Activated CD4-positive, alpha-beta T cell treated with anti-CD3 and anti-CD28 coated beads, Interleukin-2, amount 10 ng/mL, durations not matched to agents 7 days and 5 days (primary cell): ENCODE measurements at regions not wholly inside any gene's neighbourhood (a gene's known extent, or its start where the extent isn't known, plus 50 kb on each side); places are given as distances from the start of the nearest gene placed in this dataset.

ENCODE experiments used
- CTCF ChIA-PET: fragments of 350-600 bp; sonication (Branson Sonifier 250); formaldehyde crosslinking; loops from one replicate; lab custom pipeline; 2021; ENCODE audit warnings: antibody characterized with exemption; lab: Charles Lee
- POLR2A ChIA-PET: fragments of 350-600 bp; sonication (Branson Sonifier 250); formaldehyde crosslinking; loops from one replicate; lab custom pipeline; 2021; ENCODE audit warnings: antibody characterized with exemption; lab: Charles Lee
- DNase-seq: peaks from one replicate; pipeline ENCODE4 v3.0.0-alpha.2; 2020
- H3K27ac Mint-ChIP-seq: one replicate; pipeline ENCODE4 v1.8.0; 2021; ENCODE audit warnings: mild to moderate bottlenecking, moderate library complexity, mixed read lengths
- H3K27me3 Mint-ChIP-seq: one replicate; pipeline ENCODE4 v1.8.0; 2021; ENCODE audit warnings: mixed read lengths
- H3K36me3 Mint-ChIP-seq: one replicate; pipeline ENCODE4 v1.8.0; 2021; ENCODE audit warnings: low read depth, mixed read lengths
- H3K4me1 Mint-ChIP-seq: one replicate; pipeline ENCODE4 v1.8.0; 2021; ENCODE audit warnings: mixed read lengths
- H3K4me3 Mint-ChIP-seq: one replicate; pipeline ENCODE4 v1.8.0; 2021; ENCODE audit warnings: mild to moderate bottlenecking, moderate library complexity, mixed read lengths
- H3K9me3 Mint-ChIP-seq: one replicate; pipeline ENCODE4 v1.8.0; 2021; ENCODE audit warnings: mixed read lengths

DNA sequence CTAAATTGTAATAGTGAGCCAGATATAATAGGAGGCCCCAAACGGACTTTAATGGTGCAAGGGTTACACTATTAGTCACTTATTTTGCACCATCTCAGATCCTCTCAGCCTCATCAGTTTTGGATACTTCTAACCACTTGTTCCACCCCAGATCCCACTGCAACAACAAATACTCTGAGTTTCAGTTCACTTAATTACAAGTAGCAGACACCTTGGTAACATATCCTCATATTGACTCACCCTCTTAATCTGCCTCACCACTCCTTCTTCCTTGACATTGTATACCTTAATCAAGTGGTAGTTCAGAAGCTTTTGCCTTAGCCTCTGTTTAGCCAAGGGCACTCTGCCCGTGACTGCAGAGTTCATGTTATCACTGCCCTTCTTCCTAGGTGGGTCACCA is 256.1 kb upstream of the UBASH3B start:
- POLR2A ChIA-PET, result no interaction called here

DNA sequence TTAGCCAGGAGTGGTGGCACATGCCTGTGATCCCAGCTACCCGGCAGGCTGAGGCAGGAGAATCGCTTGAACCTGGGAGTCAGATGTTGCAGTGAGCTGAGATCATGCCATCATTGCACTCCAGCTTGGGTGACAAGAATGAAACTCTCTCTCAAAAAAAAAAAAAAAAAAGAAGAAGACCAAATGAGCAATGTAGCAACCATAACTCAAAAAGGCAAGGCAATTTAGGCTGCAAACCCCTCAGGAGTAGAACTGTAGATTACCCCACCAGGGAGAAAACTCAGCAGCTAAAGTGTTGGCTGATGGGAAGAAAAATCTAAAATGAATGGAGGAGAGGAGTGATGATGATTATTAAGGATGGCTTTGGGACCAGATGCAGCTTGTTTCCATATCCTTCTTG is 256.7 kb upstream of the UBASH3B start:
- POLR2A ChIA-PET, result no interaction called here

More for the DNA sequence above, 256.1 kb upstream of the UBASH3B start:
- H3K4me1 Mint-ChIP-seq, result peaks cover 3% of the 10 kb centered on the region
- no peak for DNase-seq
- peaks cover 4% of the 10 kb centered on the region for H3K27me3 Mint-ChIP-seq
- no peaks in the 10 kb centered on the region for H3K36me3 Mint-ChIP-seq
- CTCF ChIA-PET, result no interaction called here
- no peak overlapping the region for H3K27ac Mint-ChIP-seq
- no peak overlapping the region for H3K4me3 Mint-ChIP-seq
- no peaks in the 10 kb centered on the region for H3K9me3 Mint-ChIP-seq

DNA sequence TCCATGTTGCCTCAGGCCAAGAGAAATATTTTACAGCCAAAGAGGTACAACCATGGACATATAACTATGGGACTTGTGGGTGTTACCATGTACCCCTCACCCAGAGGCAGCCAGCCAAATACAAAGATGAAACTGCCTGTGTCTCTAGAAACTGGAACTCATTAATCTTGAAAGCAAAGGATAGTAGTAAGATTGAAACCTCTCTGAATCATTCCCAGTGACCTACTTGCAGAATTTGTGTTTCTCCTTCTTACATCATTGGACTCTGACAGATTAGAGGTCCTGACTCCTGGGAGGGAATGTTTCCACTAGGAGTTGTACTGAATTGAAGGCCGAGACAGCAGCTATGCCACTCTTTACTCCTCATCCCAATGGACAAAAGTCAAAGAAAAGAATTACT is 257.4 kb upstream of the UBASH3B start:
- peaks cover 4% of the 10 kb centered on the region for H3K27me3 Mint-ChIP-seq
- H3K27ac Mint-ChIP-seq, result no peak overlapping the region
- POLR2A ChIA-PET, result no interaction called here
- H3K4me1 Mint-ChIP-seq, result peaks cover 3% of the 10 kb centered on the region
- DNase-seq, result no peak
- H3K36me3 Mint-ChIP-seq, result no peaks in the 10 kb centered on the region
- no peak overlapping the region for H3K4me3 Mint-ChIP-seq
- H3K9me3 Mint-ChIP-seq, result no peaks in the 10 kb centered on the region
- CTCF ChIA-PET, result interaction anchor here (0.6 kb wide), 1 partner anchor 489 kb away, joined by 3 read pairs; no protein-coding TSS in a partner anchor

More for the DNA sequence above, 256.7 kb upstream of the UBASH3B start:
- Mint-ChIP-seq H3K27ac (no peak overlapping the region), H3K4me1 (peaks cover 3% of the 10 kb centered on the region), H3K36me3 (no peaks in the 10 kb centered on the region), H3K27me3 (peaks cover 4% of the 10 kb centered on the region), H3K4me3 (no peak overlapping the region), H3K9me3 (no peaks in the 10 kb centered on the region)
- no peak for DNase-seq
- CTCF ChIA-PET, result interaction anchor here (0.6 kb wide), 1 partner anchor 489 kb away, joined by 3 read pairs; no protein-coding TSS in a partner anchor

DNA sequence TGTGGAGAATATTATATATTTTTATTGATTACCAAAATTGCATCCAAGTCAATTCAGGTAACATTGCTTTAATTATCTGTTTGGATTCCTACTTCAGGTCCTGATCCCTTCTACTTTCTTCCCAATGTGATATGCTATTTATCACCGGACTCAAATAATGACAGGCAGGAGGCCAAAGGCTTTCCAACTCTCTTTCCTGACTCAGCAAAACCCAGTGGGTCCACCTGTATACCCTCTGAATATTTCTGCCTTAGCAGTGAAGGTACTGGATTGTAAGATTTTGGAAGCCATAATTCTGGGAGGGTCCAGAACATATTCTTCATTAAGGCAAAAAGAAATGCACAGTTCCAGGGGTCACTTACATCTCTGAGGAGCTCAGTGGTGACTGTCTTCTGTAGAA is 260.2 kb upstream of the UBASH3B start:
- Mint-ChIP-seq H3K27me3 (no peaks in the 10 kb centered on the region), H3K9me3 (no peaks in the 10 kb centered on the region), H3K4me1 (peaks cover 3% of the 10 kb centered on the region), H3K27ac (no peak overlapping the region), H3K4me3 (no peak overlapping the region), H3K36me3 (no peaks in the 10 kb centered on the region)
- ChIA-PET POLR2A (no interaction called here), CTCF (no interaction called here)
- DNase-seq, result no peak

DNA sequence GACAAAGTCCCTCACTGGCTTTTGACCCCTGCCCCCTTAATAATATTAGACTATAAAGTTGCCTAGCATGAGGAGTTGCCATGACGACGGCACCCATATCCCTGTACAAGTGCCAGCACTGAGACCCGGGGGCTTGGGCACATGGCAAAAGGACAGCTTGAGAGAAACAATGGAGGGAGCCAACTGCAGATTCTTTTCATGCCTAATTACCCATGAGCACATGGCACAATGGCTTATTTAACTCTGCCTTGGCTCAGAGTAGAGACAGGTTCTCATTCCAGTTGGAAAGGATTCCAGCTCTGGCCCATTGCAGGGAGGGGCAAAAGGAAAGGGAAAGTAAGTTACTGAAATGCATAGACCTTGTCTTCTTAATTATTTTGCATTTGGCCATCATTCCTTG is 261.2 kb upstream of the UBASH3B start:
- Mint-ChIP-seq H3K9me3 (no peaks in the 10 kb centered on the region), H3K27ac (no peak overlapping the region), H3K4me3 (no peak overlapping the region), H3K4me1 (peaks cover 3% of the 10 kb centered on the region), H3K36me3 (no peaks in the 10 kb centered on the region), H3K27me3 (no peaks in the 10 kb centered on the region)
- POLR2A ChIA-PET, result no interaction called here
- no peak for DNase-seq
- CTCF ChIA-PET, result no interaction called here

DNA sequence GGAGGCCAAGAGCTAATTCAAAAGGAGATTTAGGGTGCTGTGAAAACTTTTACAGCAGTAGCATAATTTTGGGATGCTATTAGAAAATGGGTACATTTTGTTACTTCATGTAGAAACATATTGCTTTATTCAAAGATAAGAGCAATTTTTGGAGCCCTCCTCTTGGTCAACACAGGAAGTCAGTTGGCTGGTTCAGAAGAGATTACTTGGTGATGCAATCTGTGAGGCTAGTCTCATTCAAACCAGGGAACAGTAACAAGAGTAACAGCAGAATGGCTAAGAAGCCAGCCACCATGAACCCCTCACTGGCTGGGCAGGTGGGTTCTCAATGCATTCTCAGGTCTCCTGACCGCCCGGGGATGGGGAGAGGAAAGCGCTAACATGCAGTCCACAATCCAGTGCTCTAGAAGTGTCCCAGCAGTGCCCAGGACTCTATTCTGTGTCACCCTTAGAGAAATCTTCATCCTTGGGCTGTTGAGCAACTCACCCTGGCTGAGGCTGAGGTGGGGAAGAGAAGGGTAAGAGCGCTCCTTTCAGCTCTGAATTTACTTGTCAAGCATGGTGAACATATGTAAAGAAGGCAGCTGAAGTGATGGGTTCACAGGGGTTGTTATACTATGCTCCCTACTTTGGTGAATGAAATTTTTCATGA is 262.2 kb upstream of the UBASH3B start:
- no peaks in the 10 kb centered on the region for H3K36me3 Mint-ChIP-seq
- H3K4me1 Mint-ChIP-seq, result peaks cover 1% of the 10 kb centered on the region
- no peaks in the 10 kb centered on the region for H3K9me3 Mint-ChIP-seq
- CTCF ChIA-PET, result interaction anchor here (0.5 kb wide), 1 partner anchor 20 kb away, joined by 3 read pairs; no protein-coding TSS in a partner anchor
- no peak overlapping the region for H3K4me3 Mint-ChIP-seq
- POLR2A ChIA-PET, result no interaction called here
- DNase-seq, result no peak
- no peaks in the 10 kb centered on the region for H3K27me3 Mint-ChIP-seq
- H3K27ac Mint-ChIP-seq, result no peak overlapping the region

DNA sequence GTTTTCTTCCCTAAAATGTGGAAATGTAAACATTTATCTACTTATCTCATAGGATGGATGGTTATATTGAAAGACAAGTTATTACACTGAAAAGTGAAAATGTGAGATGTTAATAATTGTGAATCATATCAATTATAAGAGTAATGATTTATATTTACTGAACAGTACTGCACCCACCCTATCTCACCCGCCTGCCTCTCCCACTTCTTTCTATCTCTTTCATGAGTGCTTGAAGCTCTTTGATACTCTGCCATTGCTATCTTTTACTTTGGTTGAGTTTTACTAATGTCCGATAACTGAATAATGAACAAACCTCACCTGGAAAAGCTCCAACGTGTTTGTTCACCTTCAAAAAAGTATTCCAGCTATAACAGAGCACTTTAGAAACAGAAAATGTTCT is 263.0 kb upstream of the UBASH3B start:
- CTCF ChIA-PET, result no interaction called here
- no peaks in the 10 kb centered on the region for H3K9me3 Mint-ChIP-seq
- no peaks in the 10 kb centered on the region for H3K27me3 Mint-ChIP-seq

DNA sequence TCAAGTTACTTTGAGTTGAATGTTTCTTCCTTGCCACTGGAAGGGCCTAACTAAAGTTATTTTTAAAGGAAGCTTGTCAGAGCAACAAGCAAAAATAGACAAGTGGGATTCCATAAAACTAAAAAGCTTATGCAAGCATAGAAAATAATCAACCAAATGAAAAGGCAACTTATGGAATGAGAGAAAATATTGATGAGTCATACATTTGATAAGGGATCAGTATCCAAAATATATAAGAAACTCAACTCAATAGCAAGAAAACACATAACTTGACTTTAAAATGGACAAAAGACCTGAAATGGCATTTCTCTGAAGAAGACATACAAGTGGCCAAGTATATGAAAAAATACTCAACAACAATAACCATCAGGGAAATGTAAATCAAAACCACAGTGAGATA is 264.5 kb upstream of the UBASH3B start:
- Mint-ChIP-seq H3K36me3 (no peaks in the 10 kb centered on the region), H3K27ac (no peak overlapping the region), H3K4me3 (no peak overlapping the region), H3K4me1 (no peaks in the 10 kb centered on the region), H3K27me3 (no peaks in the 10 kb centered on the region), H3K9me3 (no peaks in the 10 kb centered on the region)
- ChIA-PET CTCF (no interaction called here), POLR2A (no interaction called here)
- no peak for DNase-seq

More for the DNA sequence above, 263.0 kb upstream of the UBASH3B start:
- Mint-ChIP-seq H3K4me1 (no peaks in the 10 kb centered on the region), H3K36me3 (no peaks in the 10 kb centered on the region), H3K27ac (no peak overlapping the region), H3K4me3 (no peak overlapping the region)
- no peak for DNase-seq
- POLR2A ChIA-PET, result no interaction called here

DNA sequence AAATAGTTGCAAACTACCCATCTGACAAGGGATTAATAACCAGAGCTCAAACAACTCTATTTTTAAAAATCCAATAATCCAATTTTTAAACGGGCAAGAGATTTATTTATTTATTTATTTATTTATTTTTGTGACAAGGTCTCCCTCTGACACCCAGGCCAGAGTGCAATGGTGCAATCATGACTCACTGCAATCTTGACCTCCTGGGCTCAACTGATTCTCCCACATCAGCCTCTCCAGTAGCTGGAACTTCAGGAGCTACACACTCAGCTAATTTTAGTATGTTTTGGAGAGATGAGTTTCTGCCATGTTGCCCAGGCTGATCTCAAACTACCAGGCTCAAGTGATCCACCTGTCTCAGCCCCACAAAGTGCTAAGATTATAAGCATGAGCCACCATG is 267.2 kb upstream of the BLID start:
- Mint-ChIP-seq H3K36me3 (no peaks in the 10 kb centered on the region), H3K27me3 (no peaks in the 10 kb centered on the region)
- POLR2A ChIA-PET, result no interaction called here

DNA sequence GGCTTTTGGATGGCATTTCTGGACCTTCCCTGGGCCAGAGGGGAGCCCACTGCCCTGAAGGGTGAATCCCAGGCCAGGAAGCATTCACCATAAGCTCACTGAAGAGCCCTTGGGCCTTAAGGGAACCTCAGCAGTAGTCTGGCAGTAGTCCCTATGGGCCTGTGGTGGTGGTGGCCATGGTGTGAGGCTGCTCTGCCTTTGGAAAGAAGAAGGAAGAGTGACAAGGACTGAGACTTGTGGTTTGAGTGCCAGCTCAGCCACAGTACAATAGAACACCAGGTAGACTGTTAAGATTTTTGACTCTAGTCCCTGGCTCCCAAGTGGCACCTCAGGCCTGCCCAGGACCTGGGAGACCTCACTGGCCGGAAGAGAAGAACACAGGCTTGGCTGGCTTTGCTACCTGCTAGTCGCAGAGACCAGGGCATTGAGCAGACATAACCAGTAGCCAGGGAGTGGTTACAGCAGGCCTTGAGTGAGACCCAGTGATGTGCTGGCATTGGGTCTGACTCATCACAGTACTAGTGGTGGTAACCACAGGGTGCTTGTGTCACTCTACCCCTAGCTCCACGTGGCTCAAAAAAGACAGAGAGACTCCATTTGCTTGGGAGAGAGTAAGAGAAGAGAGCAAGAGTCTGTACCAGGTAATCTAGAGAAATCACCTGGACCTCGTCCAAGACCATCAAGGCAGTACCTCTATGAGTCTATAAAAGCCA is 259.8 kb upstream of the BLID start:
- POLR2A ChIA-PET, result no interaction called here
- no peak overlapping the region for H3K4me3 Mint-ChIP-seq
- CTCF ChIA-PET, result no interaction called here

More for the DNA sequence above, 267.2 kb upstream of the BLID start:
- no peaks in the 10 kb centered on the region for H3K4me1 Mint-ChIP-seq
- H3K9me3 Mint-ChIP-seq, result peaks cover 3% of the 10 kb centered on the region
- CTCF ChIA-PET, result no interaction called here
- no peak for DNase-seq
- H3K4me3 Mint-ChIP-seq, result no peak overlapping the region
- no peak overlapping the region for H3K27ac Mint-ChIP-seq

DNA sequence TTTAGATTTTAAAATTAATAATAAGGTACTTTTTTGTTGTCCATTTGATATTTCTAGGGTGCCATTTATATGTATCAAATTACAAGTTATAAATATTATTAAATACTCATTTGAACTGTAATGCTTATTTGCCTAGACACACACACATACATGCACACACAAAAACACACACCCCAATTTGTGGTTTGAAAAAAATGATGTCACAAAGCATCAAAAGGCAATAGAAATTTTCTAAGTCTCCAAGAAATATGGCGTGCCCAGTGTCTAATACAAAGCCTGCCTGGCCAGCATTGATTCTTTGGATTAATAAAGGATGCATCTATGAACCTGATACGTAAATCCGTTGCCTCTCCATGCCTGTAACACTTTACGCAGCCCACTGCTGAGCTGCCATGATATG is 252.8 kb upstream of the BLID start:
- POLR2A ChIA-PET, result no interaction called here
- no peaks in the 10 kb centered on the region for H3K9me3 Mint-ChIP-seq
- CTCF ChIA-PET, result no interaction called here
- no peaks in the 10 kb centered on the region for H3K27me3 Mint-ChIP-seq
- H3K27ac Mint-ChIP-seq, result no peak overlapping the region
- H3K36me3 Mint-ChIP-seq, result no peaks in the 10 kb centered on the region
- no peak overlapping the region for H3K4me3 Mint-ChIP-seq
- DNase-seq, result no peak
- no peaks in the 10 kb centered on the region for H3K4me1 Mint-ChIP-seq

More for the DNA sequence above, 259.8 kb upstream of the BLID start:
- Mint-ChIP-seq H3K36me3 (no peaks in the 10 kb centered on the region), H3K9me3 (peaks cover 8% of the 10 kb centered on the region), H3K27me3 (no peaks in the 10 kb centered on the region), H3K4me1 (no peaks in the 10 kb centered on the region), H3K27ac (no peak overlapping the region)
- DNase-seq, result no peak

DNA sequence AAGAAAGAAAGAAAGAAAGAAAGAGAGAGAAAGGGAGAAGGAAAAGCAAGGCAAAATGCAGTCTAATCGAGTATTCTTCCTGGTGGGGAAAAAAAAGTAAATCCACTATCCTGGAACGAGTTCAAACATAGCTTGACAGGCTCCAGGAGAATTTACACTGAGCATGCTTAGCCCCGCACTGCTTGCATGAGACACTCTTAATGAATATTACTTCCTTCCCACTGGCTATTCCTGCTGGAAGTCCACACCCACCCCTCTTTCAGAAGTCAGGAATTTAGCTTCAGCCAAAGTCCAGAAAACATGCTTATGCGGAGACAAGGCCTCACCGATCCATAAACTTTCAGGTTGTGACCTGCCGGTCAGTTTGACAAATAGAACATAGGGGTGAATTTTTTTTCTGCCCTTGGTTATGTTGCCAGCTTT is 251.8 kb upstream of the BLID start:
- CTCF ChIA-PET, result no interaction called here
- Mint-ChIP-seq H3K36me3 (no peaks in the 10 kb centered on the region), H3K4me1 (no peaks in the 10 kb centered on the region), H3K9me3 (no peaks in the 10 kb centered on the region), H3K27ac (no peak overlapping the region), H3K4me3 (no peak overlapping the region), H3K27me3 (no peaks in the 10 kb centered on the region)
- POLR2A ChIA-PET, result no interaction called here
- DNase-seq, result no peak

DNA sequence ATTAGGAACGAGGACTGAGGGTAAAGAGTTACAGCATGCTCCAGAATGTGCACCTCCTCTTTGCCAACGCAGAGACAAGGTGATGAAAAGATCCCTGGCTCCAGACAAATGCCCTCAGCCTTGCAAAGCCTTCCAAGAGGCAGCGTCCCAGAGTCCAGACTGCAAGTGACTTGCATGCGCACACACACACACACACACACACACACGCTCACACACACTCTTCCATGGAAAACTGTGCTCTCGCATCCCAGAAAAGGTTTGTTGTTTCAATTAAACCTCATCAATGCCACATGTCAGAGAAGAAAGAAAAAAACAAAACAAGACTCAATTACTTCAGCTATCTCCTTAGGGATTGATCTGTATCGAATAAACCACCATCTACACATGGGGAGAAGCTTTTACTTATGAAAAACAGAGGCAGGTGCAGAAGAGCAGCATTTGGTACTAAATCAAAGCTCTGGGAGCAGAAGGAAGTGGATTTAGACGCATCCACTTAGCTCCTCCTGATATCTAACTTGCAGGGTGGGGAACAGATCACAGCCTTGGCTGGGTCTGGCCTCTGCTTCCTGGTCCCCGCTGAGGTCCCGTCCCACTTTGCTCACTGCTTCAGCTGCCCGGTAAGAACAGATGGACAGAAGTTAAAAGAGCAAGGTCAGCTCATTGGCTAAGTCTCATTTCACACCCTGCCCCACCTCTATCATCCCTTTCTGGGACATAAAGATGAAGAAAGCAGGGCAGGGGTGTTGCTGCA is 249.8 kb upstream of the BLID start:
- H3K36me3 Mint-ChIP-seq, result no peaks in the 10 kb centered on the region
- no peaks in the 10 kb centered on the region for H3K27me3 Mint-ChIP-seq
- DNase-seq, result no peak
- H3K9me3 Mint-ChIP-seq, result no peaks in the 10 kb centered on the region
- no peak overlapping the region for H3K4me3 Mint-ChIP-seq
- H3K4me1 Mint-ChIP-seq, result no peaks in the 10 kb centered on the region
- no peak overlapping the region for H3K27ac Mint-ChIP-seq
- ChIA-PET CTCF (no interaction called here), POLR2A (no interaction called here)
